Panc1 (cell line): ENCODE measurements at regions not wholly inside any gene's neighbourhood (a gene's known extent, or its start where the extent isn't known, plus 50 kb on each side); places are given as distances from the start of the nearest gene placed in this dataset.

Source experiments
- ATAC-seq: fragments of 200-7000 bp; cut with Tn5 transposase; 2 replicates; pipeline ENCODE4 v1.9.1; 2020; ENCODE audit warnings: mild to moderate bottlenecking, moderate library complexity
- BruUV-seq: library from RNA; stranded (reverse); fragments of 400-500 nt; replicated peaks from 2 replicates; lab custom pipeline; 2021; lab: Mats Ljungman, UMichigan
- CTCF ChIA-PET: fragments of 300-600 bp; sonication (Branson Sonifier 250); formaldehyde crosslinking; loops from one replicate; lab custom pipeline; 2022; ENCODE audit warnings: antibody characterized with exemption; lab: Charles Lee
- POLR2A ChIA-PET: fragments of 300-600 bp; sonication (Branson Sonifier 250); formaldehyde crosslinking; loops from one replicate; lab custom pipeline; 2022; ENCODE audit warnings: antibody characterized with exemption; lab: Charles Lee
- DNase-seq: peaks from one replicate; pipeline ENCODE4 v3.0.0-alpha.2; 2010; ENCODE audit warnings: low read depth, low spot score
- H3K27ac ChIP-seq: 2 replicates; pipeline ENCODE4 v1.5.1; 2011; ENCODE audit warnings: mild to moderate bottlenecking, low read length, inconsistent platforms
- H3K27me3 ChIP-seq: fragments of 200-500 bp; sonication (Bioruptor generic); 2 replicates; pipeline ENCODE4 v1.6.0; 2014; ENCODE audit warnings: low read length, inconsistent platforms; ENCODE audit not compliant: control insufficient read depth, insufficient read depth
- H3K36me3 ChIP-seq: fragments of 200-500 bp; sonication (Bioruptor generic); 2 replicates; pipeline ENCODE4 v1.5.1; 2014; ENCODE audit warnings: inconsistent platforms, mild to moderate bottlenecking, low read length, moderate library complexity; ENCODE audit not compliant: control insufficient read depth, insufficient read depth
- H3K4me1 ChIP-seq: 2 replicates; pipeline ENCODE4 v1.5.1; 2011; ENCODE audit warnings: inconsistent platforms, mild to moderate bottlenecking, low read length, moderate library complexity; ENCODE audit not compliant: control insufficient read depth, insufficient read depth
- H3K4me3 ChIP-seq, 2 experiments: 2 replicates each; pipeline ENCODE4 v1.5.1; 2011 to 2012; ENCODE audit warnings: low read depth in 2 of 2, low read length in 2 of 2, mild to moderate bottlenecking in 2 of 2, inconsistent platforms in 1 of 2, moderate library complexity in 1 of 2
- H3K9me3 ChIP-seq: fragments of 200-500 bp; sonication (Bioruptor generic); 2 replicates; pipeline ENCODE4 v1.5.1; 2014; ENCODE audit warnings: low read depth, mild to moderate bottlenecking, inconsistent platforms, low read length, moderate library complexity; ENCODE audit not compliant: control insufficient read depth, insufficient read depth
- POLR2AphosphoS5 ChIP-seq: IDR thresholded peaks from 2 replicates; pipeline ENCODE4 v1.6.1; 2012; ENCODE audit warnings: mild to moderate bottlenecking, low read depth, low read length, moderate library complexity
- SIN3A ChIP-seq: IDR thresholded peaks from 2 replicates; pipeline ENCODE4 v1.6.1; 2012; ENCODE audit warnings: low read depth, mild to moderate bottlenecking, low read length, moderate library complexity, borderline replicate concordance; ENCODE audit not compliant: insufficient read depth
- TCF7L2 ChIP-seq: IDR thresholded peaks from 2 replicates; pipeline ENCODE4 v1.6.1; 2011; ENCODE audit warnings: mild to moderate bottlenecking, low read depth, low read length, inconsistent platforms
- in situ Hi-C: cut with HindIII; loops from 2 replicates; pipeline ENCODE4 v1.10.0; 2016; ENCODE audit warnings: low sequenced_read_pairs, low pct_unique_long_range_greater_than_20kb
- intact Hi-C: fragments of 100-400 bp; cut with micrococcal nuclease; formaldehyde crosslinking; loops from one replicate; pipeline ENCODE4 v1.10.0; 2022; ENCODE audit not compliant: unreplicated experiment
- TF ChIP-seq, protein P1 (sequence below): fragments of 450-650 bp; IDR thresholded peaks from 2 replicates; pipeline ENCODE4 v1.5.1; 2017; ENCODE audit warnings: mild to moderate bottlenecking
- TF ChIP-seq, protein P2 (sequence below), 2 experiments: IDR thresholded peaks; 2 replicates each; pipeline ENCODE4 v1.6.1; 2011 to 2012; ENCODE audit warnings: low read depth in 2 of 2, control low read depth in 1 of 2, low read length in 1 of 2, mild to moderate bottlenecking in 1 of 2, moderate library complexity in 1 of 2; ENCODE audit not compliant: insufficient read depth in 1 of 2

DNA sequence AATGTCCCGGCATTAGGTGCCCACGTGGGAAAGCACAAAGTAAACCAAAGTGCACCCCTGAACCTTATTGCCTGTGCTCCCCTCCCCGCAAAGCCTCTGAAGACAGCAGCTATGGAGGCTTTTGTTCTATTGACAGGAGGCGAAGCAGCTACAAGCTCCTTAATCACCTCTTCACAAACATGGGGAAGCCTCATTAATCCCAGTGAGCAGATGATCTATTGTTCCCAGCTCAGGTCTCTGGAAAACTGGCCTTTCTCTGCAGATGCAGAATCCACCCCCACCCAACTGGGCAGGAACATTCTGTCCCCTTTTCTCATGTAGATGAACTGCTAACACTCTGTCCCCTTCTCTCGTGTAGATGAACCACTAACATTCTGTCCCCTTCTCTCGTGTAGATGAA, 190.5 kb upstream of the CSF3R start:
- TF ChIP-seq POLR2AphosphoS5 (no peak), SIN3A (no peak), TCF7L2 (no peak)
- TF ChIP-seq, protein P1, sequence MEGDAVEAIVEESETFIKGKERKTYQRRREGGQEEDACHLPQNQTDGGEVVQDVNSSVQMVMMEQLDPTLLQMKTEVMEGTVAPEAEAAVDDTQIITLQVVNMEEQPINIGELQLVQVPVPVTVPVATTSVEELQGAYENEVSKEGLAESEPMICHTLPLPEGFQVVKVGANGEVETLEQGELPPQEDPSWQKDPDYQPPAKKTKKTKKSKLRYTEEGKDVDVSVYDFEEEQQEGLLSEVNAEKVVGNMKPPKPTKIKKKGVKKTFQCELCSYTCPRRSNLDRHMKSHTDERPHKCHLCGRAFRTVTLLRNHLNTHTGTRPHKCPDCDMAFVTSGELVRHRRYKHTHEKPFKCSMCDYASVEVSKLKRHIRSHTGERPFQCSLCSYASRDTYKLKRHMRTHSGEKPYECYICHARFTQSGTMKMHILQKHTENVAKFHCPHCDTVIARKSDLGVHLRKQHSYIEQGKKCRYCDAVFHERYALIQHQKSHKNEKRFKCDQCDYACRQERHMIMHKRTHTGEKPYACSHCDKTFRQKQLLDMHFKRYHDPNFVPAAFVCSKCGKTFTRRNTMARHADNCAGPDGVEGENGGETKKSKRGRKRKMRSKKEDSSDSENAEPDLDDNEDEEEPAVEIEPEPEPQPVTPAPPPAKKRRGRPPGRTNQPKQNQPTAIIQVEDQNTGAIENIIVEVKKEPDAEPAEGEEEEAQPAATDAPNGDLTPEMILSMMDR: no peak
- TF ChIP-seq, protein P2, sequence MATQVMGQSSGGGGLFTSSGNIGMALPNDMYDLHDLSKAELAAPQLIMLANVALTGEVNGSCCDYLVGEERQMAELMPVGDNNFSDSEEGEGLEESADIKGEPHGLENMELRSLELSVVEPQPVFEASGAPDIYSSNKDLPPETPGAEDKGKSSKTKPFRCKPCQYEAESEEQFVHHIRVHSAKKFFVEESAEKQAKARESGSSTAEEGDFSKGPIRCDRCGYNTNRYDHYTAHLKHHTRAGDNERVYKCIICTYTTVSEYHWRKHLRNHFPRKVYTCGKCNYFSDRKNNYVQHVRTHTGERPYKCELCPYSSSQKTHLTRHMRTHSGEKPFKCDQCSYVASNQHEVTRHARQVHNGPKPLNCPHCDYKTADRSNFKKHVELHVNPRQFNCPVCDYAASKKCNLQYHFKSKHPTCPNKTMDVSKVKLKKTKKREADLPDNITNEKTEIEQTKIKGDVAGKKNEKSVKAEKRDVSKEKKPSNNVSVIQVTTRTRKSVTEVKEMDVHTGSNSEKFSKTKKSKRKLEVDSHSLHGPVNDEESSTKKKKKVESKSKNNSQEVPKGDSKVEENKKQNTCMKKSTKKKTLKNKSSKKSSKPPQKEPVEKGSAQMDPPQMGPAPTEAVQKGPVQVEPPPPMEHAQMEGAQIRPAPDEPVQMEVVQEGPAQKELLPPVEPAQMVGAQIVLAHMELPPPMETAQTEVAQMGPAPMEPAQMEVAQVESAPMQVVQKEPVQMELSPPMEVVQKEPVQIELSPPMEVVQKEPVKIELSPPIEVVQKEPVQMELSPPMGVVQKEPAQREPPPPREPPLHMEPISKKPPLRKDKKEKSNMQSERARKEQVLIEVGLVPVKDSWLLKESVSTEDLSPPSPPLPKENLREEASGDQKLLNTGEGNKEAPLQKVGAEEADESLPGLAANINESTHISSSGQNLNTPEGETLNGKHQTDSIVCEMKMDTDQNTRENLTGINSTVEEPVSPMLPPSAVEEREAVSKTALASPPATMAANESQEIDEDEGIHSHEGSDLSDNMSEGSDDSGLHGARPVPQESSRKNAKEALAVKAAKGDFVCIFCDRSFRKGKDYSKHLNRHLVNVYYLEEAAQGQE (IDR thresholded peaks at IDR 0.05; ENCODE audit: insufficient read depth in 1 of 2, low read depth in 2 of 2, low read length in 1 of 2): no peak
- intact Hi-C loops: no loop called here
- in situ Hi-C loops: no loop called here
- H3K4me1 ChIP-seq: no peaks in the 10 kb centered on the region
- no peaks in the 10 kb centered on the region for H3K9me3 ChIP-seq
- H3K27ac ChIP-seq: no peak overlapping the region
- no peak overlapping the region for H3K4me3 ChIP-seq
- POLR2A ChIA-PET: no interaction called here
- ATAC-seq (no peak), DNase-seq (no peak)
- no TSS peak for BruUV-seq
- CTCF ChIA-PET: no interaction called here
- peaks cover 14% of the 10 kb centered on the region for H3K27me3 ChIP-seq
- no peaks in the 10 kb centered on the region; the same call in 1 of the 2 replicates for H3K36me3 ChIP-seq

DNA sequence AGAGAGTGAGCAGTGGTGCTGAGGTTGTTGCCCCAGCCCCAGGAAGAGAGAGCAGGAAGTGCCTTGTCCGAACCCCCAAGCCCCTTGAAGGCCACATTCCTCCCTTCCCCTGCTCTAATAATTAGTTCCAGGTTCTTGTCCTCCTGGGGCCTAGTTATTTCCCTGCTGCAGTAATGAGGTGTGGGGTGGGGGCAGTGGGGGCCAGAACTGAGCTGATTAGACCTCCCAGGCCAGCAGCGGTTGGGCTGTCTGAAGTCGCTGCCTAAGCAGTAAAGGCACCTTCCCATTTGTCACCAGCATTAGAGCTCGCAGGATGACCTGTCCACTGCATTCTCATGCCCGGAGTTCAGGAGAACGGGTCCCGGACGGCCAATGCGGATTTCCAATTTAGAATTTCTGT, 186.5 kb upstream of the CSF3R start:
- H3K27me3 ChIP-seq: peaks cover 20% of the 10 kb centered on the region
- BruUV-seq: no TSS peak
- intact Hi-C loops: no loop called here
- ATAC-seq: no peak
- no peak for DNase-seq
- TF ChIP-seq TCF7L2 (no peak), POLR2AphosphoS5 (no peak)
- TF ChIP-seq, protein P2 (IDR thresholded peaks at IDR 0.05; ENCODE audit: insufficient read depth in 1 of 2, low read depth in 2 of 2, low read length in 1 of 2): no peak
- no peaks in the 10 kb centered on the region for H3K4me1 ChIP-seq
- in situ Hi-C loops: no loop called here
- no peak overlapping the region for H3K4me3 ChIP-seq
- H3K9me3 ChIP-seq: no peaks in the 10 kb centered on the region
- ChIA-PET POLR2A (no interaction called here), CTCF (no interaction called here)
- H3K36me3 ChIP-seq: no peaks in the 10 kb centered on the region
- H3K27ac ChIP-seq: no peak overlapping the region
